ENCODE measurements at regions not wholly inside any gene's neighbourhood (a gene's known extent, or its start where the extent isn't known, plus 50 kb on each side); places are given as distances from the start of the nearest gene placed in this dataset.

- no peak overlapping the region for H2AFZ ChIP-seq (ENCODE audit: low read depth, low read length)
- H3K27me3 ChIP-seq (ENCODE audit: low read depth, low read length), result 0 out of 2 replicates have a peak, but pooled peaks cover 10% of the 10 kb centered on the region
- no peaks in the 10 kb centered on the region for H3K9me3 ChIP-seq (ENCODE audit: insufficient read depth, low read length)
- no peak overlapping the region for H3K4me2 ChIP-seq (ENCODE audit: low read length)
- no peaks in the 10 kb centered on the region for H3K36me3 ChIP-seq (replicated peaks; ENCODE audit: low read depth, low read length)
- no peak overlapping the region for H3K27ac ChIP-seq (ENCODE audit: low read length)
- H4K20me1 ChIP-seq (ENCODE audit: insufficient read depth, low read length), result no peaks in the 10 kb centered on the region
- TF ChIP-seq, protein P1, sequence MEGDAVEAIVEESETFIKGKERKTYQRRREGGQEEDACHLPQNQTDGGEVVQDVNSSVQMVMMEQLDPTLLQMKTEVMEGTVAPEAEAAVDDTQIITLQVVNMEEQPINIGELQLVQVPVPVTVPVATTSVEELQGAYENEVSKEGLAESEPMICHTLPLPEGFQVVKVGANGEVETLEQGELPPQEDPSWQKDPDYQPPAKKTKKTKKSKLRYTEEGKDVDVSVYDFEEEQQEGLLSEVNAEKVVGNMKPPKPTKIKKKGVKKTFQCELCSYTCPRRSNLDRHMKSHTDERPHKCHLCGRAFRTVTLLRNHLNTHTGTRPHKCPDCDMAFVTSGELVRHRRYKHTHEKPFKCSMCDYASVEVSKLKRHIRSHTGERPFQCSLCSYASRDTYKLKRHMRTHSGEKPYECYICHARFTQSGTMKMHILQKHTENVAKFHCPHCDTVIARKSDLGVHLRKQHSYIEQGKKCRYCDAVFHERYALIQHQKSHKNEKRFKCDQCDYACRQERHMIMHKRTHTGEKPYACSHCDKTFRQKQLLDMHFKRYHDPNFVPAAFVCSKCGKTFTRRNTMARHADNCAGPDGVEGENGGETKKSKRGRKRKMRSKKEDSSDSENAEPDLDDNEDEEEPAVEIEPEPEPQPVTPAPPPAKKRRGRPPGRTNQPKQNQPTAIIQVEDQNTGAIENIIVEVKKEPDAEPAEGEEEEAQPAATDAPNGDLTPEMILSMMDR (IDR thresholded peaks at IDR 0.05; ENCODE audit: low read depth, low read length), result no peak
- no peak for TF ChIP-seq EZH2phosphoT487 (IDR thresholded peaks at IDR 0.05; ENCODE audit: low read depth)
- no peak overlapping the region for H3K9ac ChIP-seq (ENCODE audit: low read length)
- H3K79me2 ChIP-seq (ENCODE audit: low read length), result no peaks in the 10 kb centered on the region
- no peak overlapping the region for H3K4me3 ChIP-seq (ENCODE audit: low read length)
- no peaks in the 10 kb centered on the region for H3K4me1 ChIP-seq (ENCODE audit: low read length)
Observed at GRCh38 chr16:13633391-13633861, 286.5 kb upstream of the ERCC4 start.

- Histone ChIP-seq H2AFZ (ENCODE audit: low read depth, low read length) (no peak overlapping the region), H3K4me3 (ENCODE audit: low read length) (no peak overlapping the region), H3K79me2 (ENCODE audit: low read length) (no peaks in the 10 kb centered on the region), H3K27ac (ENCODE audit: low read length) (no peak overlapping the region), H3K9ac (ENCODE audit: low read length) (no peak overlapping the region), H4K20me1 (ENCODE audit: insufficient read depth, low read length) (no peaks in the 10 kb centered on the region), H3K4me1 (ENCODE audit: low read length) (no peaks in the 10 kb centered on the region), H3K9me3 (ENCODE audit: insufficient read depth, low read length) (no peaks in the 10 kb centered on the region), H3K27me3 (ENCODE audit: low read depth, low read length) (0 out of 2 replicates have a peak, but pooled peaks cover 10% of the 10 kb centered on the region), H3K36me3 (replicated peaks; ENCODE audit: low read depth, low read length) (no peaks in the 10 kb centered on the region), H3K4me2 (ENCODE audit: low read length) (no peak overlapping the region)
- TF ChIP-seq, protein P1 (IDR thresholded peaks at IDR 0.05; ENCODE audit: low read depth, low read length), result no peak
Observed at GRCh38 chr16:13634253-13634652, 285.7 kb upstream of the ERCC4 start.

DNA sequence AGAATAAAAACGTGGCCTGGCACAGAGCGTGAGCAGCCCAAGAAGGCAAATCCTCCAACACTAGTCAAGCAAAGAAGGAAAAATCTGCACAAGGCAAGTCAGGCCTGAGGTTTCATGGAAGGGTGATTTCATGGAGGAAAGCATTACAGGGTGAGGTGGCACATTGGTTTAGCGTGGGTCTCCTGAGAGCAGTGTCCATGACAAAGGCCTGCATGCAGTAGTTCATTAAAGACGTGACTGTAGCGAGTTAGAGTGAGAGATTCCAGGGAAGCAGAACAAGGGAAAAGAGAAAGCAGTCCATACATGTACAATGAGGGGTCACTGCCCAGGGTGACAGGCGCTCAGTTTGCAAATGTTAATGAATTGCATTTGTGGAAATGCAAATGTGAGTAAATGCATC lies 285.0 kb upstream of the ERCC4 start:
- Histone ChIP-seq H3K9ac (ENCODE audit: low read length) (no peak overlapping the region), H3K27ac (ENCODE audit: low read length) (no peak overlapping the region), H3K27me3 (ENCODE audit: low read depth, low read length) (0 out of 2 replicates have a peak, but pooled peaks cover 10% of the 10 kb centered on the region), H3K9me3 (ENCODE audit: insufficient read depth, low read length) (no peaks in the 10 kb centered on the region), H2AFZ (ENCODE audit: low read depth, low read length) (no peak overlapping the region), H3K79me2 (ENCODE audit: low read length) (no peaks in the 10 kb centered on the region), H3K36me3 (replicated peaks; ENCODE audit: low read depth, low read length) (no peaks in the 10 kb centered on the region), H3K4me1 (ENCODE audit: low read length) (no peaks in the 10 kb centered on the region), H3K4me3 (ENCODE audit: low read length) (no peak overlapping the region), H4K20me1 (ENCODE audit: insufficient read depth, low read length) (no peaks in the 10 kb centered on the region), H3K4me2 (ENCODE audit: low read length) (no peak overlapping the region)
- TF ChIP-seq EZH2phosphoT487 (IDR thresholded peaks at IDR 0.05; ENCODE audit: low read depth), result no peak
- TF ChIP-seq, protein P1 (IDR thresholded peaks at IDR 0.05; ENCODE audit: low read depth, low read length), result no peak

DNA sequence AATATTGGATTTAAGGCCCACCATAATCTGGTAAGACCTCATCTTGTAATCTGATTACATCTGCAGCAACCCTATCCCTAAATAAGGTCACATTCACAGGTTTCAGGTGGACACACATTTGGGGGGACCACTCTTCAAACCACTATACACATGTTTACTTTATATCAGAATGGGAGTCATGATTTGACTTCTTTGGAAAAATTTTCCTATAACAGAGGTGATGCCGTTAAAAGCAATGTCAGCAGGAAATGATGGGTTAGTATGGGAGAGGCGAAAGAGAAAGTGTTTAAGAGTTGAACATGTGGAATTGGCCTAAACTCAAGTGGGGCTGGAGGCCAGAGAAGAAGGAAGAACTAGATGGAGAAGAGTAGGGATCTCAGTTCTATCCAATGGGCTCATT lies 281.7 kb upstream of the ERCC4 start:
- no peak overlapping the region for H3K9ac ChIP-seq (ENCODE audit: low read length)
- H3K36me3 ChIP-seq (replicated peaks; ENCODE audit: low read depth, low read length), result no peaks in the 10 kb centered on the region
- H2AFZ ChIP-seq (ENCODE audit: low read depth, low read length), result no peak overlapping the region
- no peak overlapping the region for H3K4me2 ChIP-seq (ENCODE audit: low read length)
- H3K27me3 ChIP-seq (ENCODE audit: low read depth, low read length), result no peaks in the 10 kb centered on the region
- no peaks in the 10 kb centered on the region for H3K4me1 ChIP-seq (ENCODE audit: low read length)
- H3K27ac ChIP-seq (ENCODE audit: low read length), result no peak overlapping the region
- H4K20me1 ChIP-seq (ENCODE audit: insufficient read depth, low read length), result no peaks in the 10 kb centered on the region
- TF ChIP-seq EZH2phosphoT487 (IDR thresholded peaks at IDR 0.05; ENCODE audit: low read depth), result no peak
- TF ChIP-seq, protein P1 (IDR thresholded peaks at IDR 0.05; ENCODE audit: low read depth, low read length), result no peak
- H3K9me3 ChIP-seq (ENCODE audit: insufficient read depth, low read length), result no peaks in the 10 kb centered on the region
- H3K4me3 ChIP-seq (ENCODE audit: low read length), result no peak overlapping the region
- H3K79me2 ChIP-seq (ENCODE audit: low read length), result no peaks in the 10 kb centered on the region

All from OCI-LY3 (cell line).